ENCODE measurements at regions not wholly inside any gene's neighbourhood (a gene's known extent, or its start where the extent isn't known, plus 50 kb on each side); places are given as distances from the start of the nearest gene placed in this dataset.

- H3K36me3 ChIP-seq (ENCODE audit: insufficient read depth, low read length) = no peaks in the 10 kb centered on the region
- H3K9me3 ChIP-seq (ENCODE audit: control insufficient read depth, insufficient read depth, low read length) = no peaks in the 10 kb centered on the region
- H3K4me1 ChIP-seq (ENCODE audit: insufficient read depth, low read length) = peaks cover 4% of the 10 kb centered on the region; the same call in 1 of the 2 replicates
- H3K9ac ChIP-seq (ENCODE audit: low read depth, low read length) = no peak overlapping the region
Observed at GRCh38 chr10:62669341-62669740, 135.2 kb upstream of the ADO start.

GRCh38 chr10:62671104-62671503 is 133.4 kb upstream of the ADO start:
- H3K4me1 ChIP-seq (ENCODE audit: insufficient read depth, low read length) = peaks cover 4% of the 10 kb centered on the region; the same call in 1 of the 2 replicates
- H3K9me3 ChIP-seq (ENCODE audit: control insufficient read depth, insufficient read depth, low read length) = no peaks in the 10 kb centered on the region
- H3K9ac ChIP-seq (ENCODE audit: low read depth, low read length) = no peak overlapping the region
- H3K36me3 ChIP-seq (ENCODE audit: insufficient read depth, low read length) = no peaks in the 10 kb centered on the region

GRCh38 chr10:62681211-62681940 is 123.1 kb upstream of the ADO start:
- Histone ChIP-seq H3K36me3 (ENCODE audit: insufficient read depth, low read length) (no peaks in the 10 kb centered on the region), H3K4me1 (ENCODE audit: insufficient read depth, low read length) (no peaks in the 10 kb centered on the region), H3K9ac (ENCODE audit: low read depth, low read length) (no peak overlapping the region), H3K9me3 (ENCODE audit: control insufficient read depth, insufficient read depth, low read length) (peaks cover 5% of the 10 kb centered on the region; the same call in 1 of the 2 replicates)

GRCh38 chr10:62684911-62685310 is 119.6 kb upstream of the ADO start:
- Histone ChIP-seq H3K4me1 (ENCODE audit: insufficient read depth, low read length) (no peaks in the 10 kb centered on the region), H3K9me3 (ENCODE audit: control insufficient read depth, insufficient read depth, low read length) (no peaks in the 10 kb centered on the region), H3K36me3 (ENCODE audit: insufficient read depth, low read length) (no peaks in the 10 kb centered on the region), H3K9ac (ENCODE audit: low read depth, low read length) (no peak overlapping the region)

GRCh38 chr10:62687230-62687748 is 117.2 kb upstream of the ADO start:
- Histone ChIP-seq H3K9ac (ENCODE audit: low read depth, low read length) (no peak overlapping the region), H3K4me1 (ENCODE audit: insufficient read depth, low read length) (no peaks in the 10 kb centered on the region), H3K9me3 (ENCODE audit: control insufficient read depth, insufficient read depth, low read length) (no peaks in the 10 kb centered on the region)

GRCh38 chr10:62688971-62689700 is 115.4 kb upstream of the ADO start:
- H3K4me1 ChIP-seq (ENCODE audit: insufficient read depth, low read length) = no peaks in the 10 kb centered on the region
- no peaks in the 10 kb centered on the region for H3K36me3 ChIP-seq (ENCODE audit: insufficient read depth, low read length)

More at GRCh38 chr10:62687230-62687748, 117.2 kb upstream of the ADO start:
- no peaks in the 10 kb centered on the region for H3K36me3 ChIP-seq (ENCODE audit: insufficient read depth, low read length)

GRCh38 chr10:62689712-62690111 is 114.8 kb upstream of the ADO start:
- Histone ChIP-seq H3K4me1 (ENCODE audit: insufficient read depth, low read length) (no peaks in the 10 kb centered on the region), H3K9ac (ENCODE audit: low read depth, low read length) (no peak overlapping the region), H3K9me3 (ENCODE audit: control insufficient read depth, insufficient read depth, low read length) (no peaks in the 10 kb centered on the region), H3K36me3 (ENCODE audit: insufficient read depth, low read length) (no peaks in the 10 kb centered on the region)

More at GRCh38 chr10:62688971-62689700, 115.4 kb upstream of the ADO start:
- H3K9ac ChIP-seq (ENCODE audit: low read depth, low read length) = no peak overlapping the region
- no peaks in the 10 kb centered on the region for H3K9me3 ChIP-seq (ENCODE audit: control insufficient read depth, insufficient read depth, low read length)

- no peaks in the 10 kb centered on the region for H3K4me1 ChIP-seq (ENCODE audit: insufficient read depth, low read length)
- no peak overlapping the region for H3K9ac ChIP-seq (ENCODE audit: low read depth, low read length)
- H3K36me3 ChIP-seq (ENCODE audit: insufficient read depth, low read length) = no peaks in the 10 kb centered on the region
- no peaks in the 10 kb centered on the region for H3K9me3 ChIP-seq (ENCODE audit: control insufficient read depth, insufficient read depth, low read length)
Observed at GRCh38 chr10:62690703-62691102, 113.8 kb upstream of the ADO start.

- H3K9ac ChIP-seq (ENCODE audit: low read depth, low read length) = no peak overlapping the region
- H3K36me3 ChIP-seq (ENCODE audit: insufficient read depth, low read length) = no peaks in the 10 kb centered on the region
- H3K4me1 ChIP-seq (ENCODE audit: insufficient read depth, low read length) = no peaks in the 10 kb centered on the region
- no peaks in the 10 kb centered on the region; the same call in 1 of the 2 replicates for H3K9me3 ChIP-seq (ENCODE audit: control insufficient read depth, insufficient read depth, low read length)
Observed at GRCh38 chr10:62691336-62691735, 113.2 kb upstream of the ADO start.

- Histone ChIP-seq H3K4me1 (ENCODE audit: insufficient read depth, low read length) (no peaks in the 10 kb centered on the region), H3K9ac (ENCODE audit: low read depth, low read length) (no peak overlapping the region), H3K36me3 (ENCODE audit: insufficient read depth, low read length) (no peaks in the 10 kb centered on the region), H3K9me3 (ENCODE audit: control insufficient read depth, insufficient read depth, low read length) (no peaks in the 10 kb centered on the region; the same call in 1 of the 2 replicates)
Observed at GRCh38 chr10:62692085-62692484, 112.4 kb upstream of the ADO start.

- H3K9ac ChIP-seq (ENCODE audit: low read depth, low read length) = no peak overlapping the region
- no peaks in the 10 kb centered on the region for H3K4me1 ChIP-seq (ENCODE audit: insufficient read depth, low read length)
- no peaks in the 10 kb centered on the region for H3K36me3 ChIP-seq (ENCODE audit: insufficient read depth, low read length)
- no peaks in the 10 kb centered on the region; the same call in 1 of the 2 replicates for H3K9me3 ChIP-seq (ENCODE audit: control insufficient read depth, insufficient read depth, low read length)
Observed at GRCh38 chr10:62693306-62693705, 111.2 kb upstream of the ADO start.

GRCh38 chr10:62694537-62695126 is 109.9 kb upstream of the ADO start:
- Histone ChIP-seq H3K4me1 (ENCODE audit: insufficient read depth, low read length) (no peaks in the 10 kb centered on the region), H3K36me3 (ENCODE audit: insufficient read depth, low read length) (no peaks in the 10 kb centered on the region), H3K9me3 (ENCODE audit: control insufficient read depth, insufficient read depth, low read length) (no peaks in the 10 kb centered on the region; the same call in 1 of the 2 replicates), H3K9ac (ENCODE audit: low read depth, low read length) (no peak overlapping the region)

- Histone ChIP-seq H3K9ac (ENCODE audit: low read depth, low read length) (no peak overlapping the region), H3K36me3 (ENCODE audit: insufficient read depth, low read length) (no peaks in the 10 kb centered on the region), H3K9me3 (ENCODE audit: control insufficient read depth, insufficient read depth, low read length) (no peaks in the 10 kb centered on the region; the same call in 1 of the 2 replicates), H3K4me1 (ENCODE audit: insufficient read depth, low read length) (no peaks in the 10 kb centered on the region)
Observed at GRCh38 chr10:62696798-62697197, 107.7 kb upstream of the ADO start.

GRCh38 chr10:62699148-62699547 is 105.4 kb upstream of the ADO start:
- Histone ChIP-seq H3K36me3 (ENCODE audit: insufficient read depth, low read length) (no peaks in the 10 kb centered on the region), H3K4me1 (ENCODE audit: insufficient read depth, low read length) (no peaks in the 10 kb centered on the region), H3K9me3 (ENCODE audit: control insufficient read depth, insufficient read depth, low read length) (no peaks in the 10 kb centered on the region; the same call in 1 of the 2 replicates), H3K9ac (ENCODE audit: low read depth, low read length) (no peak overlapping the region)

Data from ES-I3 (cell line).